Glutamatergic neuron (in vitro differentiated cells): ENCODE measurements at regions not wholly inside any gene's neighbourhood (a gene's known extent, or its start where the extent isn't known, plus 50 kb on each side); places are given as distances from the start of the nearest gene placed in this dataset.
"Not testable (repeated sequence)": the region's sequence is repeated elsewhere in the genome, so short reads cannot be mapped to it uniquely, and the experiment has no call there.

ENCODE experiments used
- DNase-seq: peaks from one replicate; pipeline ENCODE4 v3.0.0; 2022
- H3K27ac Mint-ChIP-seq: one replicate; pipeline ENCODE4 v1.8.0; 2020; ENCODE audit warnings: mild to moderate bottlenecking, mixed read lengths, inconsistent platforms; ENCODE audit not compliant: unreplicated experiment
- H3K27me3 Mint-ChIP-seq: one replicate; pipeline ENCODE4 v1.8.0; 2020; ENCODE audit warnings: mild to moderate bottlenecking, moderate library complexity, mixed read lengths, inconsistent platforms; ENCODE audit not compliant: unreplicated experiment
- H3K36me3 Mint-ChIP-seq: one replicate; pipeline ENCODE4 v1.8.0; 2020; ENCODE audit warnings: mild to moderate bottlenecking, mixed read lengths, inconsistent platforms; ENCODE audit not compliant: unreplicated experiment
- H3K4me1 Mint-ChIP-seq: one replicate; pipeline ENCODE4 v1.8.0; 2020; ENCODE audit warnings: mild to moderate bottlenecking, low read depth, mixed read lengths, inconsistent platforms; ENCODE audit not compliant: unreplicated experiment
- H3K4me3 Mint-ChIP-seq: one replicate; pipeline ENCODE4 v1.8.0; 2020; ENCODE audit warnings: mild to moderate bottlenecking, mixed read lengths, inconsistent platforms; ENCODE audit not compliant: unreplicated experiment
- H3K9me3 Mint-ChIP-seq: one replicate; pipeline ENCODE4 v1.8.0; 2020; ENCODE audit warnings: mild to moderate bottlenecking, moderate library complexity, mixed read lengths, inconsistent platforms; ENCODE audit not compliant: unreplicated experiment
- CTCF ChIP-seq: fragments of 200-600 bp; sonication (generic); IDR thresholded peaks from one replicate; pipeline ENCODE4 v1.5.0; 2021; ENCODE audit not compliant: partially characterized antibody, unreplicated experiment

GRCh38 chr19:23557381-23557780, 129.6 kb downstream of the ZNF675 start:
- Mint-ChIP-seq H3K27me3 (no peaks in the 10 kb centered on the region), H3K27ac (no peak overlapping the region), H3K36me3 (peaks cover 8% of the 10 kb centered on the region), H3K4me1 (no peaks in the 10 kb centered on the region), H3K9me3 (peaks cover 7% of the 10 kb centered on the region), H3K4me3 (no peak overlapping the region)
- no peak for DNase-seq
- TF ChIP-seq CTCF: no peak

GRCh38 chr19:23554548-23554947, 132.5 kb downstream of the ZNF675 start:
- DNase-seq: no peak
- Mint-ChIP-seq H3K36me3 (peaks cover 20% of the 10 kb centered on the region), H3K4me3 (no peak overlapping the region), H3K27ac (no peak overlapping the region), H3K27me3 (no peaks in the 10 kb centered on the region), H3K9me3 (peaks cover 16% of the 10 kb centered on the region), H3K4me1 (no peaks in the 10 kb centered on the region)
- no peak for TF ChIP-seq CTCF

GRCh38 chr19:23550102-23550501, 136.9 kb downstream of the ZNF675 start:
- DNase-seq, H3K27ac Mint-ChIP-seq, H3K4me3 Mint-ChIP-seq, H3K4me1 Mint-ChIP-seq, H3K27me3 Mint-ChIP-seq: not testable (repeated sequence)
- H3K36me3 Mint-ChIP-seq: peaks cover 14% of the 10 kb centered on the region
- H3K9me3 Mint-ChIP-seq: peaks cover 10% of the 10 kb centered on the region

- TF ChIP-seq CTCF: no peak
- Mint-ChIP-seq H3K36me3 (peaks cover 24% of the 10 kb centered on the region), H3K27me3 (peaks cover 2% of the 10 kb centered on the region), H3K9me3 (peaks cover 15% of the 10 kb centered on the region), H3K4me1 (no peaks in the 10 kb centered on the region), H3K4me3 (no peak overlapping the region), H3K27ac (no peak overlapping the region)
- no peak for DNase-seq
Observed at GRCh38 chr19:23547816-23548430, 139.1 kb downstream of the ZNF675 start.

- Mint-ChIP-seq H3K4me3 (no peak overlapping the region), H3K9me3 (peaks cover 15% of the 10 kb centered on the region), H3K36me3 (peaks cover 24% of the 10 kb centered on the region), H3K27me3 (peaks cover 2% of the 10 kb centered on the region), H3K27ac (no peak overlapping the region), H3K4me1 (no peaks in the 10 kb centered on the region)
- TF ChIP-seq CTCF: no peak
- no peak for DNase-seq
Observed at GRCh38 chr19:23547156-23547555, 139.9 kb downstream of the ZNF675 start.

- H3K36me3 Mint-ChIP-seq: peaks cover 10% of the 10 kb centered on the region
- DNase-seq: no peak
- H3K27me3 Mint-ChIP-seq: peaks cover 2% of the 10 kb centered on the region
- peaks cover 4% of the 10 kb centered on the region for H3K9me3 Mint-ChIP-seq
- no peaks in the 10 kb centered on the region for H3K4me1 Mint-ChIP-seq
- no peak overlapping the region for H3K4me3 Mint-ChIP-seq
- no peak overlapping the region for H3K27ac Mint-ChIP-seq
- TF ChIP-seq CTCF: no peak
Observed at GRCh38 chr19:23543351-23543750, 143.7 kb downstream of the ZNF675 start.
